Caki2 (cell line): ENCODE measurements at regions not wholly inside any gene's neighbourhood (a gene's known extent, or its start where the extent isn't known, plus 50 kb on each side); places are given as distances from the start of the nearest gene placed in this dataset.
"Not testable (repeated sequence)": the region's sequence is repeated elsewhere in the genome, so short reads cannot be mapped to it uniquely, and the experiment has no call there.

Source experiments
- DNase-seq: peaks from one replicate; pipeline ENCODE4 v3.0.0-alpha.2; 2015; ENCODE audit warnings: low read depth
- in situ Hi-C: cut with HindIII; loops from 2 replicates; pipeline ENCODE4 v1.10.0; 2016; ENCODE audit warnings: low sequenced_read_pairs, low pct_unique_long_range_greater_than_20kb, mixed read lengths

DNA sequence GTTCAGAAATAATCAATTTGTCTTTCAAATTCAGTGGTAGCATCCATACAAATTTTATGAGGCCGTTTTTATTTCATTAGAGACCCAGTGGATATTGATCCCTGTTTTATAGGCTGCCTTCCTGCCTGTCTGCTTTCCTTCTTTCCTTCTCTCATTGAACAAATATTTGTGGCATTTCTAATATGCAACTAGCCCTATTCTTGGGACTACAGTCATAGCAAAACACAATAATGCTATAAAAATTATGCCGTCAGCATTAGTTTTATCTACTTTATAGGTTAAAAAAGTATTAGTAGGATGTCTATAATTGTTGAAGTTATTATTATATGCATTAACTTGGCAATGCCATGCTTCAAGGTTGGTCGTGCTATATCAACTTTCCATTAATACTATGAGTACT is 2037.8 kb upstream of the LRRTM1 start:
- DNase-seq, result no peak
- in situ Hi-C loops, result no loop called here

DNA sequence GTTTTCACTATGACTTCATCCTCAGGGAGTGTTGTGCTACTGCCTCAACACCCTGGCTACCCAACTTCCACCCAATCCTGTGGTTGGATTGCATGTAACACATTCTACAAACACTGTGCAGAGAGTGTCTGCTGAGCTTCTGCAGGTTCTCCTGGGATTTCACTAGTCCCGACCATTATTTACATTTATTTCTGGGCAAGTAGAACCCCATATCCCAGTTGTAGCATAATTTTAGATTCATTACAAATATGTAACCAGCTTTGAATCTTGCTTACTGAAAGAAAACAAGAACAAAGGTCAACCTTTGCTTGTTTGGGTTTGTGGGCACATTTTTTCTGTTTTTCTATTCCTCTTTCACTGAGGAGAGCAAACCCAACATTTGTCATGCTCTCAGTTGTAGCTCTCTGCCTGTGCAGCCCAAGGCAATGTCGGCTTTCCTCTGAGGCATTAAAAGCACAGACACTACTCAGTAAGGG is 2036.1 kb upstream of the LRRTM1 start:
- DNase-seq, result no peak
- in situ Hi-C loops, result no loop called here

DNA sequence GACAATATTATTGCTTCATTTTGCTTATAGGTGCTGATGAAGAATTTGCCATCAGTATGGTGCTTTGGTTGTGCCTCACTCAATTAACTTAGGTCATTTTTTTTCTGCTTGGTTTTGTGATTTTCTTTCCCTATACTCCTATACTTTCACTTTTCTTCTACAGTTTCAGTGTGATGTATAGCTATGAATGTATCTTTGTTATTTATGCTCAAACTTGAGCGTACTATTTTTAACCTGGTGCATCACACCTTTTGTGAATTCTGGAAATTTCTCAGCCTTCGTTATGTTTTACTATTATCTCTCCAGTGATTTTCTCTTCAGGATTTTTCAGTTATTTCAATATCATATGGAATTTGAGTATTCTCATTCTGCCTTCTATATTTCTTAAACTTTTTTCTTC is 2035.3 kb upstream of the LRRTM1 start:
- in situ Hi-C loops, result no loop called here
- no peak for DNase-seq

DNA sequence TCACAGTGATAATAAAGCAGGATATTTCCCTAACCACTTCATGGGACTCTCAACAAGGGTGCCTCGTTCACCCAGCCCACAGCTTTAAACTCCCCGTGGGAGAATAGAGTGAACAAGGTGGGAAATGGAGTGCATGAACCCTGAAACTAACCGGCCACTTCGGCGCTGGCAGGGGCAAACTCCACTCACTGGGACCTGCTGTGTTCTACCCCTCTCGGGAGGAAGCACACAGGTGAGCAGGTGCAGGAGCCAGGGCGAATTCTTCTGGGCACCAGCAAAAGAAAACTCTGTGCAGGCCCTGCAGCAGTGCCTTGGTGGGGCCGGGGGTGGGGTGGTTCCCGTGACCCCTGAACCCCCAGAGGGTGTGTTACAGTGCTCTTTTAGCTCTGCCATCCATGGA is 2029.1 kb upstream of the LRRTM1 start:
- DNase-seq, result no peak
- in situ Hi-C loops, result no loop called here

DNA sequence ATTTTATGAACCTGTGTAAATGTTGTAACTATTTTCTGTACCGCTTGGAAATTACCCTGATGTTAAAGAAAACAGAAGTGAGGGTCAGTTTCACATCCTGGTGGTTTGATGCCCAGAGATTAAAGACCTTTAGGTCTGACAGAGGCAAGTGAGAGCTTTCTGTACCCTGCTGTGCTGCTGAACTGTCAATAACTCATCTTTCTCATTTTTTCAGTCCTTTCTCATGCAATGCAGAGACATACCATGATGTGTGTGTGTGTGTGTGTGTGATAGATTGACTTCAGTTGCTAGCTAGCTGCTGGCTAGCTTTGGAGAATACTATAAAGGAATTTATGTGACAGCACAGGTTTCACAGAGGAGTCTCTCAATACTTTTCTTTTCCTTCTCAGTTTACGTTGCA is 2025.6 kb upstream of the LRRTM1 start:
- in situ Hi-C loops, result no loop called here
- no peak for DNase-seq

DNA sequence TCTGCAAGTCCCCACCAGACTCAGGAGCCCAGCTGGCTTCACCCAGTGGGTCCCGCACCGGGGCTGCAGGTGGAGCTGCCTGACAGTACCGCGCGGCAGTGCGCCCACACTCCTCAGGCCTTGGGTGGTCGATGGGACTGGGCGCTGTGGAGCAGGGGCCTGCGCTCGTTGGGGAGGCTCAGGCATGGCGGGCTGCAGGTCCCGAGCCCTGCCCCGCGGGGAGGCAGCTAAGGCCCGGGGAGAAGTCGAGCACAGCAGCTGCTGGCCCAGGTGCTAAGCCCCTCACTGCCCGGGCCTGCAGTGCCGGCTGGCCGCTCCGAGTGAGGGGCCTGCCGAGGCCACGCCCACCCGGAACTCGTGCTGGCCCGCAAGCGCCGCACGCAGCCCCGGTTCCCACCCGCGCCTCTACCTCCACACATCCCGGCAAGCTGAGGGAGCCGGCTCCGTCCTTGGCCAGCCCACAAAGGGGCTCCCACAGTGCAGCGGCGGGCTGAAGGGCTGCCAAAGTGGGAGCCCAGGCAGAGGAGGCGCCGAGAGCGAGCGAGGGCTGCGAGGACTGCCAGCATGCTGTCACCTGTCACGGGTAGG is 2021.7 kb upstream of the LRRTM1 start:
- in situ Hi-C loops, DNase-seq: not testable (repeated sequence)

DNA sequence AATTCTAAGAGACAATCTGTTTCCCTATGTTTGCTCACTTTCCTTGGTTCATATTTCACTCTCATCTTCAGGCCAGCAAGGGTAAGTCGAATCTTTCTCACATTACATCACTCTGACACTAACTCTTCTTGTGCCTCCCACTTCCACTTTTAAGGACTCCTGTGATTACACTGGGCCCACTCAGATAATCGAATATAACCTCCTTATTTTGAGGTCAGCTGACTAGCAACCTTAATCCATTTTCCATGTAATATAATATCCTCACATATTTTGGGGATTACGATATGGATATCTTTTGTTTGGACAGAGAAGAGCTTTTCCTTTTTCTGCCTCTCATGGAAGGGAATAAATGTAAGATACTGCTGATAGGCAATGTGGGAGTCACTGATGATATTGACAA is 2015.7 kb upstream of the LRRTM1 start:
- in situ Hi-C loops, result no loop called here
- DNase-seq, result no peak

DNA sequence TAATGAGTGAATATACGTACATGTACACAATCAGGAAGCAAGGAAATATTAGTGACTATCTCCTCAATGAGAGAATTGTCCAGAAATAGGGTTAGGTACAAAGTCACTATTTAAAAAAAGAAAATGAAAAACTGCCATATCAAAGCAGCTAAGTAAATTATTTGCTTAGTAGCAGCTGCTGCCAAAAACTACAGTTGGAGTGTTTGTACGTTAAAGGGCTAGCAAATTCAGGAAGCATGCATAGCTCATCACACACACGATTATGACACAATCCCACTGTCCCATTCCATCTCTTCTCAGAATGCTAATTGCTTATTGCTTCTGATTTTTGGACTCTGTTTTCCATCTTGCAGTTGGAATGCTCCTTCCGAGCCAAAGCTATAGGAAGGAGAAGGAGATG is 2012.5 kb upstream of the LRRTM1 start:
- in situ Hi-C loops, result no loop called here
- no peak for DNase-seq

DNA sequence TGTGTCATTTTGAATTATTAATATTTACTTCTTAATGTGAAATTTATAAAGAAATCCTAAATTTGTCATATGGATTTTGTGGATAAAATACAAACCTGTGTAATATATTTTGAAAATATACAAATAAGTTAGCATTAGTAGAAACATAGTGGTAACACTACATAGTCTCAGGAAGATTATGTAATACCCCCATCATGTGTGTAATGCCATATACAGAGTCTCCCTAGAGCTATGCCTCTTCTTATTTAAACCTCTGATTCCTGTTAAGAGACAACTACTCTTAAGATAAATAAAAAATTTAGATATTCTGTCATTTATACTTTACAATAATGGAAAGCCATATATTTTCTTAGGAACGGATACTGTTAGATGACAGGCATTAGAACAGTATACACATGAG is 2012.0 kb upstream of the LRRTM1 start:
- in situ Hi-C loops, result no loop called here
- DNase-seq, result no peak

DNA sequence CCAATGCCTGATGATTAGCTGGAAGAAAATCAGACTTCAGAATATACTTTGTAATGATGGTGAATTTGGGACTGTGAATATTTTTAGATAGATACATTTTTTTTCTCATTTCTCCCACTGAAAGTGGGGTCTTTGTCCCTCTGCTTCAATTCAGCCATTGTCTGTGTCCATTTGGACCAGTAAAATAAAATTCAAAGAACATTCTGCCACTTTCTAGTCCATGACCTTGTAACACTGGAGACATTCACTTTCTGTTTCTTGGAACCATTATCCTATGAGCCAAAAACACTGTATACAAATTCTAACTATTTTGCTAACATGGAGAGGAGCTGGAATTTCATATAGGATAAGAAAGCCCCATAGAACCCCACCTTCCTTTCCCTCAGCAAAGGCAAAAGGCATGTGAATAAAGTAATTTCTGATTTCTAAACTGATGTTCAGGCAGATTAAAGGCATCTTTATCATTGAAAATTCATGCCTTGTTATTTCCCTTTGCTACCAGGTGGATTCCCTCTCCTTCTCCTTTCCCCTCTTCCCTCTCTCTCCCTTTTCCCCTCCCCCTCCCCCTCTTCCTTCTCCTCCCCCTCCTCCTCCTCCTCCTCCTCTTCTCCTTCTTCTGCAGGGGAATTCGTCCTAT is 2010.4 kb upstream of the LRRTM1 start:
- no peak for DNase-seq
- in situ Hi-C loops, result no loop called here

DNA sequence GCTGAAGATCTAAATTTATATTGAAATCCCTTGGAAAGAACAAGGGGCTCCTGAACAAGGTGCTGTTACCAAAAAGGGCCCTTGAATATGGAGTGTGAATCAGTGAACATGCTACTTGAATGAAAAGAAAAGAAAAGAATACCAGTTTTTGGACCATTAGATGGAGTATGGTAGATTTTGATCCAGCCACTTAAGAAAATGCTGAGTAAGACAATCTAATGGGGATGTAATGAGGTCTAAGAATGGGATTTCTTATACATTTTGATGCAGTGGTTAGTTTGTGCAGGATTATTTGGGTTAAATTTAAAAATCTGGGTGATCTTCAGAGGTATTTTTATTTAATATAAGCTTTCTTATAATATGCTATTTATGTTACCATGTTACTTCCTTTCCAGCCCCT is 2003.0 kb upstream of the LRRTM1 start:
- DNase-seq, result no peak
- in situ Hi-C loops, result no loop called here

DNA sequence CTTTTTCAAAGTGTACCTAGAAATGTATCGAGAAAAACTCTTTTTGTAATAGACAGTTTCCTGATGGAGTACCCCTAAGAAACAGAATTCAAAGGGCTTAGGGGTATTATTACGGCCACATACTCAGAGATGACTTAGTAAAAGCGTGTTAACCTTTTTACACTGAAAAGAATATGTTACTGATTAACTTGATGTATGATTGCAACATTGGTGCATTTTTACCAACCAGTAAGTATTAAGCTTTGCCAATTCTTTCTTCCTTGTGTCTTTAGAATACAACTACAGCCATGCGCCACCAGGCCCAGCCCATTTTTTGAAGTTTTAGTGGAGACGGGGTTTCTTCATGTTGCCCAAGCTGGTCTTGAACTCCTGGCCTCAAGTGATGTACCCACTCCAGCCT is 1997.0 kb upstream of the LRRTM1 start:
- no peak for DNase-seq
- in situ Hi-C loops, result no loop called here

DNA sequence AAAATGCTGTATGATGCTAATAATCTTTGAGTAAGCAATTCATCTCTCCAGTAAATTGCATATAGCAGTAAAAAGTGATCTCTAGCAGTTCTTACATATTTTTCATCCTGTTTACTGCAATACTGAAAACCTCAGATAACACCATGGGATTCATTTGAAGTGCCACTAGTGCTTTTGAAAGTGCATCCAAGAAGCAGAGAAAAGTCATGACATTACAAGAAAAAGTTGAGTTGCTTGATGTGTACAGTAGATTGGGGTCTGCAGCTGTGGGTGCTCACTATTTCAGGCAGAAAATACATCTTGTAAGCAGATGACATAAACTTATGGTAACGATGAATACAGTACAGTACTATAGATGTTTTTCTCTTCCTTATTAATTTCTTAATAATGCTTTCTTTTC is 1984.9 kb upstream of the LRRTM1 start:
- DNase-seq, result no peak
- in situ Hi-C loops, result no loop called here

DNA sequence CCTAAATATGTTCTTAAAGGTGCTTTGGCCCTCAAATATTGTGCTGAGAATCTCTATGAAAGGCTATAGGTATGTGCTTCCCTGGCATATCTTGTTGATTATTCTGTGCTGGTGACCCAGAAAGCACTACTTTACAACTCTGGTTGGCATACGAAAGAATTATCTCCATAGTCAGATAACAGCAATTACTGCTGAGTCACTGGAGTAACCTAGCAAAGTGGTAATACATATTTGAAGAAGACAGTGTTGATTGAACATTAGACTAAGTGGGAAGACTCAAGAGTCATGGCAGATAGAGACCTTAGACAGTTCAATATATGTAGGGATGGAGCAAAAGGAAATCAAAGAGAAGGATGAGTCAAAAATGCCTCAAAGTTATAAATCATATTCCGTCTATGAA is 1978.5 kb upstream of the LRRTM1 start:
- in situ Hi-C loops, result no loop called here
- DNase-seq, result no peak

DNA sequence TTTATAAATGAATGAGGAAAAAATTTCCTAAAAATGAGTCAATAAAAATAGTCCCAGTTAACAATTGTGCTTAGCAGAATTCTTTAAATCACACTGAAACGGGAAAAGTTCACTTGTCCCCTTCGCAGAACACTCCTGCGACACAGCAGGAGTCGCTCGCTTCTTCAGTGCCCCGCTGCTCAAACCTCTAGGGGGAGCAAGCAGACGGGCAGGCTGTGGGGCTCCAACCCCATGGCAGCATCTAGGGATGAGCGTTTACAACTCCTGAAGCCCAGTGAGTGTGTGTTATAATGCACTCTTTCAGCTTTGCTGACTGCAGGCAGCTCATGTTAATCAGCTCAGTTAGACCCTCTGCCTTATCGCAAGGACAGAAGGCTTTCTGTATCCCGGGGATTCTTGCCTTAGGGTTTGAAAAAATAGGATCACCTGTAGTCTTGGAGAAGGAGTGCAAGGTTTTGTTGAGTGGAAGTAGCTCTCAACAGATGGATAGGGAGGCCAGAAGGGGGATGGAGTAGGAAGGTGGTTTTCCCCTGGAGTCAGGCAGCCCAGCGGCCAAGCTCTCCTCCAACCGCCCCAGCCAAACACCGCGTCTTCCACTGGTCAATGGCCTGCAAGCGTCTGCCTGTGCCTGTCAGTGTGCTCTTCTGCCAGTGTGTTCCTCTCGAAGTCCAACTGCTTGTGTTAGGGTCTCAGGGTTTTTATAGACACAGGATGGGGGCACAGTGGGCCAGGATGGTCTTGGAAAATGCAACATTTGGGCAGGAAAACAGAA is 1977.7 kb upstream of the LRRTM1 start:
- DNase-seq, result no peak
- in situ Hi-C loops, result no loop called here

DNA sequence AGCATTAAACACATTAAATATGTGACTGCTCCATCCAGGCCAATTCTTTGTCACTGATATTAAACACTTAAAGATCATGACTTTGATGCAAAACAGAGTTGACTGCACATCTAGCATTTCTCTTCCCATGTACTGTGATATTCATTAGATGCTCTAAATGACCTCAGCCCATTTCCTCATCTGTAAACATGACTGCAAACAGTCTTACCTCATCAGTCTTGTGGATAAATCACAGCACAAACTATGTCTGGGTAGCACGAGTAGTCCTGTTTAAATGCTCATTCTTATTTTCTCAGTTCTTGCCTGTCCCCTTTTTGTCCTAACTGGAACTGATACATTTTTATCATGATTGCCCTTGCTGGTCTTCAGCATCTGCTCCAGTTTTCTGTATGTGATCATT is 1974.8 kb upstream of the LRRTM1 start:
- in situ Hi-C loops, result no loop called here
- no peak for DNase-seq

DNA sequence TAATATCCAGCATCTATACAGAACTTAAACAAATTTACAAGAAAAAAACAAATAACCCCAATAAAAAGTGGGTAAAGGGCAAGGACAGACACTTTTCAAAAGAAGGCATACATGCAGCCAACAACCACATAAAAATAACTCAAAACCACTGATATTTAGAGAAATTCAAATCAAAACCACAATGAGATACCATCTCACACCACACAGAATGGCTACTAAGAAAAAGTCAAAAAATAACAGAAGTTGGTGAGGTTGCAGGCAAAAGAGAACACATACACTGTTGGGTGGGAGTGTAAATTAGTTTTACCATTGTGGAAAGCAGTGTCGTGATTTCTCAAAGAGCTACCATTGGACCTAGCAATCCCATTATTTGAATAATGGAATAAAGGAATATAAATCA is 1973.9 kb upstream of the LRRTM1 start:
- in situ Hi-C loops, result no loop called here

DNA sequence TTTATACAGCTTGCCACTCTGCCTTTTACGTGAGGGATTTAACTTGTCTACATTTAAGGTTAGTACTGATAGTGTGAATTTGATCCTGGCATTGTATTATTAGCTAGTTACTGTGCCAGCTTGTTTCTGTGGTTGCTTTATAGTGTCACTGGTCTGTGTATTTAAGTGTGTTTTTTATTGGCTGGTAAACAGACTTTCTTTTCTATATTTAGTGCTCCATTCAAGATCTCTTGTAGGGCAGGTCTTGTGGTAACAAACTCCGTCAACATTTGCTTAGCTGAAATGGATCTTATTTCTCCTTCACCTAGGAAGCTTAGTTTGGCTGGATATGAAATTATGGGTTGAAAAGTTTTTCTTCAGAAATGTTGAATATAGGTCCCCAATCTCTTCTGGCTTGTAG is 1971.0 kb upstream of the LRRTM1 start:
- no peak for DNase-seq
- in situ Hi-C loops, result no loop called here

More for the DNA sequence above, 1973.9 kb upstream of the LRRTM1 start:
- DNase-seq, result no peak

DNA sequence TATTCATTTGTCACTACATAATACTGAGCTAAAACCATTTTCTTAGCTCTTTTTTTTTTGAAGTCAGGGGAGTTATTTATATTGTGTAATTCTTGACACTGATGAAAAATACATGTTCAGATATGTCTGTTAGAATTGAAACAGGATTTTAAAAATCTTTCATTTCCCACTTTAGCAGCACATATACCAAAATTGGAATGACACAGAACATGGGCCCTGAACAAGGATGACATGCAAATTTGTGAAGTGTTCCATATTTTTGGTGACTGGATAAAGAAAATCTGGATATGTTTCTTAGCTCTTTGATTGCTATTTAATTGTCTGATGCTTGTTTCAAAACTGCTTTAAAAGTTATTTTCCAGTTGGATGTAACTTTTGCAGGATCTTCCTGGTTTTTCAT is 1963.9 kb upstream of the LRRTM1 start:
- DNase-seq, result no peak
- in situ Hi-C loops, result no loop called here

DNA sequence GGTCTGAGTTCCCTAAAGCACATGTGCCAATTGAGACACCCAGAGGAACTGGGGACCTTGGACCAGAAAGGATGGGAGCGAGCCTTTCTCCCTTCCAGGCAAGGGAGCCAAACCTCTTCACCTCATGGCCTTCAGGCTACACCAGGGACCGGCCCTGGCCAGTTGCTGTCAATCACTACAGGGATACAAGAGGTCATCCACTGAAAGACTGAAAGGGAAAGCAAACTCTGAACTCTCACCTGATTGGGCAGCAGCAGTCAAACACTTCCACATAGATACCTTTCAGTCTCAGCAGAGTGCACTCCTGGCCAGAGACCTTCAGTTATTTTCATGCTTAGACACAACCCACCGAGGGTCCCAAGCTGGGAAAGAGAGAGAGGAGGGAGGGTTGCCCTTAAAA is 1956.0 kb upstream of the LRRTM1 start:
- no peak for DNase-seq
- in situ Hi-C loops, result no loop called here
